ENCODE measurements at regions not wholly inside any gene's neighbourhood (a gene's known extent, or its start where the extent isn't known, plus 50 kb on each side); places are given as distances from the start of the nearest gene placed in this dataset.

DNA sequence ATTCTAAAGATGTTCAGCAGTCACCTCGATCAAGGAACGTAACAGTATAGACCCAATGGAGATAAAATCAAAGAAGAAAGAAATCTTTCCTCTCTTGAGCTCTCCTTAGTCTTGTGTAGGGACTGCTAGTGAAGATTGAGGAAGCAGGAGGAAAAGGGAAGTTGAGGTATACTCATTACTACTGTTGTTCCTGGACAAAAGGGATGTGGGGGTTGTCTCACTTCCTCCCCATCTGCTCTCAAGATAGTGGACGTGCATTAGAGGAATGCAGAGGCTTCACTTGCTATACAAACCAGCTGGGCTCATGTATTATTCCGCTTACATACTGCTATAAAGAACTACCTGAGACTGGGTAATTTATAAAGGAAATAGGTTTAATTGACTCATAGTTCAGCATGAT, 208.9 kb upstream of the ARHGEF9 start:
- DNase-seq = no peak

DNA sequence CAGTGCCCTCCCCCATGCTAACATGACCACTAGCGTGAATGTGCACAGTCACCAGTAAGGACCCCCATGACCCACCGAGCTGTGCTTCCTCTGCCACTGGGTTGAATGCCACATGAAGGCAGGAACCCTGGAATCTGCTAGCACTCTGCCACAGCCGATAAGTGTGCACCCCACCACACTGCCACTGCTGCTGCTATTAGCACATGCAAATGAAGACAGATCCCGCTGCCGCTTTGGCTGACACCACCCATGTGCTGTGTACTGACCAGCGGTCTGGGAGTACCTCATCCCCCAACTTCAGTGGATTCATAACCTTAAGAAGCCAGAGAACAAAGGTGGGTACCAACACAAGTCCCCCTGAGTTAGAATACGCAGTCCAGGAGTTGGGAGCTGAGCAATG, 200.9 kb upstream of the ARHGEF9 start:
- no peak for DNase-seq

DNA sequence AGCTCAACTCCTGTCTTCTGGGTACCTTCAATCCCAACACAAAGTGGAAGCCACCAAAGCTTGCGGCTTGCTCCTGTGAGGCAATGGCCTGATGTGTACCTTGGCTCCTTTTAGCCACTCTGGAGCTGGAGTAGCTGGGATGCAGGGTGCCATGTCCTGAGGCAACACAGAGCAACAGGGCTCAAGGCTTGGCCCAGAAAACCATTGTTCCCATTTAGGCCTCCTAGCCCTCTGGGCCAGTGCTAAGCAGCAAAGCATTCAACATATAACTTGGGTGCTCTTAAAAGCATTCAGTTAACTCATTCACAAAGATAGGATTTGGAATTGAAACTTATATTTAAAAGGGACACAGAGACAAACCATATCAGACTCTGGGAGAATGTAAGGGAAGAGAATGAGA, 194.5 kb upstream of the ARHGEF9 start:
- DNase-seq = no peak

DNA sequence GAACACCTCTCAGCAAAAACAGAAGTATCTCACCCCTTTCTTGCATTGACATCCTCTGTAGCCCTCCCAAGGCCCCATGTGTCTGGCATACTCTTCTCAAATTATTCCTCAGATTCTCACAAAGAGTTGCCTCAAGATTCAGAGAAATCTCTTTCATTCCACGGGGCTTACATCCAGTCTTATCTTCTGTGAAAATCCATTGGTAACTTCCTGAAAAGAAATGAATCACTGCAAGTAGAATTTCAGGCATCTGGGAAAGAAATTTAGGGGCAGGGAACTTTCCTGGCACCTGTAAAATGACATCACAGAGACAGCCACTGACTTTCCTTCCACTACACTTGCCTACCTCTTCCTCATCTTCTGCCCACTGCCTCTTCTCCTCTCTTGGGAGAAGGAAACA, 182.5 kb upstream of the ARHGEF9 start:
- DNase-seq = no peak

DNA sequence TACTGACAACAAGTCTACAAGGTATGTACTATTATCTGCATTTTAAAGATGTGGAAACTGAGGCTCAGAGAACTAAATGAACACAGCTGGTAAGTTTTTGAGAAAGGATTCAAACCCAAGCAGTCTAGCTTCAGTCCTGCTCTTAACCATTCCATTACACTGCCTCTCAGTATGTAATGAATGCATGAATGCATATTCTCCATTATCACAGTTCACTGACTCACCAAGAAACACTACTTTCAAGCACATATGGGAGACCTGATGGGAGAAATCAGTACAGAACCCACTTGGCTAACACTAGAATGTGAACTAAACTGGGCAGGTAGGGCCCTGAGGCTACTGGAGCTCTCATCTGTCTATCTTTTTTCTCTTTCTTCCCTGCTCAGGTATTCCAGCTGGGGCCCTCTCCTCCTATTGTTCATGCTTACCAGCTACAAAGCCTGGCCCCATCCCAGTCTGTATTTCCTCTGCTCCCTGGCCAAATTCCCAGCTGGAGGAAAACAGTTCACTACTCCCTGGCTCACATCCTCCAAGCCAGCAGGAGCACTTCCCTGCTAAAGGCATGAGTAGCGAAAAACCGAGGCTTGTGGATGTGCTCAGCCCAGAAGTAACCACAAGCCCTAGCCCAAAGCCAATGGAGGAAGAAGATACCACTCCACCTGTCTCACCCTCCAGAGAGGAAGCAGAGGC, 178.2 kb upstream of the ARHGEF9 start:
- no peak for DNase-seq

DNA sequence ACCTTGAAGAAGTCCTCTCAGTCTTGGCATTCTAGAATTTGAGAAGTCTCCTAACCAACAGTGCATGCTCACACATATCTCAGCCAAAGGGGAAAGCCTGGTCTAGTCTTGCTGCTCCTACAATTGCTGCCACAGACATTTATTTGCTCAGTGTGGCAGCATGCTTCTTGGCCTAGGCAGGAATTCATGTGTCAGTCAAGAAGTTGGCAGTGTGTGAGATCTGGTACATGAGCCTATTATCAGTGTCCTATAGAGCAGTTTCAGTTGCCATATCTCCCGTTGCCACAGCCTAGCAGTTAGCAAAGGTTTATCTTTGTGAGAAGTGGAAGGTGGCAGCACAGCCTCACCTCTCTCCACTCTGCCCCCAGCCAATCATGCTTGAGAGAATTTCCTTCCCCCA, 176.9 kb upstream of the ARHGEF9 start:
- DNase-seq = no peak

DNA sequence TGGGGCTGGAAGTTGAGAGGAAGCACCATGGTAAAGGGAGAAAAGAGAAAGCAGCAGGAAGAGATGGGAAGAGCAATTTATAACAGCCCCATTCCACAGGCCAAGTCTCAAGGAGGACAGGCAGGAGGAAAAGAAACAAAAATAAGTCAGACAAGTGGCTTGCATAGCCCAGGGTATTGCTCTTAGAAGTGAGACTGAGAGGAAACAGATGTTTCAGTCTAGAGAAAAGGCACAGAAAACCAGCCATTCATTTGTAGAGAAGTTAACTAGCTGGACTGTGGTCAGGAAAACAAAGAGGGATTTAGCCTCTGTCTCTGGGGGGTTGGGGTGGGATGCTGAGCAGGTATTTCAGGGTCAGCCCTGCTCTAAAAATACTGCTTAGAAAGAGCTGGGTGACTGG, 175.0 kb upstream of the ARHGEF9 start:
- DNase-seq = no peak

DNA sequence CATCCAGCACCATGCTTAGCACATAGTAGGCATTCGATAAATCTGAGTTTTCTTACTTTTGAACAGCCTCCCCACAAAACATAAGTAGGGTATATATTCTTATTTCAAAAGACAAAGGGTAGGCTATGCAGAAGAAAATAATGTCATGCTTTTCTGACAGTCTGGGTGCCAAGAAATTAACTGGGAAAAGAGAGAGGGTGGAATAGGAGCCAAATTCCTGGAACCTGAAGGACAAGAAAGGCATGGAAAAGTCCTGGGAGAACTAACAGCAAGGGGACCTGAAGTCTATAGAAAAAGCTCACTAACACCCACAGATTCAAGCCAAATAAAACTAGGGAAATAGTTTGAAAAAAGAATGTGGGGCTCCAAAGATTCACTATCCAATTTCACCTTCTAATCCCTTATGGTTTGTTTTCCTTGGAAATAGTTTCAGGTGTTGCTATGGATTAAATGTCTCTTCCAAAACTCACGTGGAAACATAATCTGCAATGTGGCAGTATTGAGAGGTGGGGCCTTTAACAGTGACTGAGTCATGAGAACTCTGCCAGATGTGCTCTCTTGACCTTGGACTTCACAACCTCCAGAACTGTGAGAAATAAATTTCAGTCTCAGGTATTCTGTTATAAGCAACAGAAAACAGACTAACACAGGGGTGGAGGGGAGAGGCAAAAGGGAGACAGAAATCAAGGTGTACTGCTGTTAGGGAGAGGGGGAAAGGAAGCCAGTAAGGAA, 173.3 kb upstream of the ARHGEF9 start:
- DNase-seq = no peak

DNA sequence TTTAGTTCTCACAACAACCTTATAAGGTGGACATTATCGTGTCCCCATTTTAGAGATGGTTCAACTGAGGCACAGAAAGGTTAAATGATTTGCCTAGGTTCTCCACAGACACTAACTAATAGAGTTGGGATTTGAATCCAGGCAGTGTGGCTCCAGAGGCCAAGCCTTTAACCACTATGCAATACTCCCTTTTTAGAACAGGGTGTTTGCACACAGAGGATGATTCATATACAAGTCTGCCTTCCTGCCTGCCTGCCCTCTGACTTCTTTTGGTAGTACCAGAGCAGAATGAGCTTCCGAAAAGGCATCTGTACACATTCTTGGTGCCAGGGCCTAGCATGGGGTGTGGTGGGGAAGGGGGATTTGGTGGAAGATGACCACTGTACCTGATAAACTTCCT, 150.8 kb upstream of the ARHGEF9 start:
- DNase-seq = no peak

DNA sequence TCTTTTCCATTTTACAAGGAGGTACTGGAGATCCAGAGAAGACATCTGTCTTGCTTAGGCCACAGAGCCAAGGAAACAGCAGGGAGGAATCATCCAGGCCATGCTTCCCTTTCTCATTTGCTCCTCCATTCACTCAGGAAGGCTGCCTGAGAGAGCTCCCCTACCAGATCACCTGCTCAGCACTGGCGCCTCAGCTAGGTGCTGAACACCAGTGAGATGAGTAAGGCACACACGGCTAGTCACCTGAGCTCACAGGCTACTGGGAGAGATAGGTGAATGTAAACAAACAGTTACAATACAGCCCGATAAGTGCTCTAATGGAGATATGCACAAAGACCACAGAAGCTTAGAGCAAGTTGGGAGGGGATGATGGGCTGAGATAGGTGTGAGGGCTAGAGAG, 149.8 kb upstream of the ARHGEF9 start:
- no peak for DNase-seq

DNA sequence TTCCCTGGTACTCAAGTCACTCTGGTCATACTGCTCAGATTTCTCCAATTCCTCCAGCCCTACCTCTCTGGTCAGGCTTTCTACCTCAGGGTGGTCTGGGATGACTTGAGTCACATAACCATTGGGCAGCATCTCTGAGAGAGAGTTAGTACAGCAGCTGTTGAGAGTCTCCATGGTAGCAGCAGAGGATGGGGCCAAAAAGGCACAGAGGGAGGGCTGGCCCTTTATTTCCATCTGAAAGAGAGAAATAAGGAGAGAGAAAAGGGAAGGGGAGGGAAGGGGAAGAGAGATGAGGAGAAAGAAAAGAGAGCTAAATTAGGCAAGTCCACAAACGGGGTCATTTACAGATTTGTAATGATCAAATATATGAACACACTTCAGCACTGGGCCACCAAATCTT, 149.1 kb upstream of the ARHGEF9 start:
- no peak for DNase-seq

DNA sequence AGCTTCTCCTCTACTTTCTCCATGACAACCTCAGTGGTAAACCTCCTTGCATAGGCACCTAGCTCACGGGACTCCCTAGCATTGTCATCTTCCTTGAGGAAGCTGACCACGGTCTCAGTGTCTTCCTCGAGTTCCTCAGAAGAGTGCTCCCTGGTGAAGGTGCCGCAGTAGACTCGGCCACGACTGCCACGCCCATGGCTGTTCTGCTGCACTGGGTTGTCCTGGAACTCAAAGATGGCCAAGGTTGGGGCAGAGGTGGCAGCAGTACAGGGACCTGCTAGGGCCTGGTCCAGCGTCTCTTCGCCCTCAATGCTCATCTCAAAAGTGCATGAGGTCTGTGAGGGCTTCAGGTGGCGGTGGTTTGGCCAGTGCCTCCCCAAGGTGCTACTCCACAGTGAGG, 147.9 kb upstream of the ARHGEF9 start:
- DNase-seq = no peak

DNA sequence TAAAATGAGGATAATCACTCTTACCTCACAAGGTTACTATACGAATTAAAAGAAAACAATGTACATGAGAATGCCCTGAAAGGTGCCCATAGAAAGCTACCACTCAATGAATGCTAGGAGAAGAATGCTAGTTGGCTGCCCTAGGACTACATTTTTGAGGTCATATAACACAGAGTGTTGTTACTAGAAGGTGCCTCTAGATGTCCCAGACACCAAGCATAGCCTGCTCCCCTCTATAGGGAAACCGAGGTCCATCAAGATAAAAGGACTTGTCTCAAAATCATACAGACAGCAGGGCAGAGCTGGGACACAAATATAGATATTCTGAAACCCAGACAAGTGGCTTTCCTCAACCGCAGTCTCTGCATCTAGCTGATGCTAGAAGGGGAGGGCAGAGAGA, 147.0 kb upstream of the ARHGEF9 start:
- DNase-seq = no peak

DNA sequence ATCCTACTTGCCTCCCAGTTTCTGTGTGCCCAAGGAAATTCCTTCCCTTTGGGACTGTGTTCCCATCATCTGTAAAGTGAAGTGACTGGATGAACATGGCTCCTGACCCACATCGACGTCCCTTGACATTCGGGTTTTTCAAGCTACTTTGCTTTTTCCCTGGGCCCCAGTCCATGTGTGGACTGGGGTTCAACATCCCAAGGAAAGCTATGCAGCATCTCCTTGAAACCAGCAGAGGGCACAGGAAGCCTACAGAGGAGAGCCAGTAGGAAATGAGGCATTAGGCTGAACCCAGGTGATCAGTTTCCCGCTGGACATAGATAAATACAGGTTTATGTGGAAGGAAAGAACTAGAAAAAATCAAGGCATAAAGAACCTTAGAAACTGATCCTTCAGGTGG, 145.1 kb upstream of the ARHGEF9 start:
- DNase-seq = no peak

DNA sequence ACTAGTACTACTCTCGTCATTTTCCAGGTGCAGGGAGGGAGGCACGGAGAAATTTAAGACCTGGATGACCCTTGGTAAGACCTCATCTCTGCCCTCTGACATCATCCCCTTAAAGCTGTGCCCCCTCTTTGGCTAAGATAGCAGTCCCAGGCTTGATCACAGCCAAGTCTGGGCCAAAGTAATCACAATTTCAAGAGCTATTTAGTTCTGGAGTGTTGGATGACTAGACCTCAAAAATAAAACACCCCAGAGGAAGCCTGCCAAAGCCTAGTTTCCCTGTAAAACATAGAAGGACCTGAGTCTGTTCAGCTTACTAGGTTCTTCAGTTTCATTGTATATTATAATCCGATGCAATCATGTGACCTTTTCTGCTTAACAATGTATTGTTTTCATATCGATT, 144.6 kb upstream of the ARHGEF9 start:
- no peak for DNase-seq

DNA sequence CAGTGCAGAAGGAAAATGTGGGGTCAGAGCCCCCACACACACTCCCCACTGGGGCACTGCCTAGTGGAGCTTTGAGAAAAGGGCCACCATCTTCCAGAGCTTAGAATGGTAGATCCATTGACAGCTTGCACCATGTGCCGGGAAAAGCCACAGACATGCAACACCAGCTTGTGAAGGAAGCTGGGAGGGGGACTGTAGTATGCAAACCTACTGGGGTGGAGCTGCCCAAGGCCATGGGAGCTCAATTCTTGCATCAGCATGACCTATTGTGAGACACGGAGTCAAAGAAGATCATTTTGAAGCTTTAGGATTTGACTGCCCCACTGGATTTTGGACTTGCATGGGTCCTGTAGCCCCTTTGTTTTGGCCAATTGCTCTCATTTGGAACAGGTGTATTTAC, 142.8 kb upstream of the ARHGEF9 start:
- DNase-seq = no peak

DNA sequence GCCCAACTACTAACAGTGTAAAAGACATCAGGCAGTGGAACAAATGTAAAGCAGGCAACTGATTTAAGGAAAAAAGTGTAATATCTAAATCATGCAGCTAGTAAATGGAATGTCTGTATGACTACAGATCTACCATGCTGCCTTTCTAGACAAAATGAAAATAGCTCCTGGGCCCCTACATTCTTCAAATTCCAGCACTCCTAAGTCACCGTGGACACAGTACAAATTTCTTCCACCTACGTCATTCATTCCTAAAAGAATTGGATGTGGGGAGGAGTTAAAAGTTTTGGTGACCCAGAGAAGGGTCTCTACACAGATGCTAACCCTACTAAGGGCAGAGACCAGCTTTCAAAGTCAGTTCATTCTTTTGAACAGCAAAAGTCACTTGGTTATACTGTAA, 137.2 kb upstream of the ARHGEF9 start:
- DNase-seq = no peak

DNA sequence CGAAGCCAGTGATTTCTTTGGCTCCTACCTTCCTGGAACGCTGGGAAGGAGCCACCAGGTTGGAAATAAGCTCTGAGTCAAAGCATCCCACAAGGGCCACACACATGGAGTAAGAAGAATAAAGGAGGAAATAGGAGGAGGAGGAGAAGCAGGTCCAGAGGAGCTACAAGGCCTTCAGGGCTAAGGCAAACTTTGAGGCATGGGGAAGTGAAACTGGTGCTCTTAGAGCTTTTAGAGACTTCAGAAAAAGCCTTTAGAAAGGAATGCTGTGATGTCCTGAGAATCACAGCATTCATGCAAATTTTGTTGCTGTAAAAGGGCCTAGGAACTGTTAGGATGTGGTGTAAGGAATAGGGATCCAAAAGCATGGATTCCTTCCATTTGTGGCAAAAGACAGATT, 135.9 kb upstream of the ARHGEF9 start:
- DNase-seq = no peak

DNA sequence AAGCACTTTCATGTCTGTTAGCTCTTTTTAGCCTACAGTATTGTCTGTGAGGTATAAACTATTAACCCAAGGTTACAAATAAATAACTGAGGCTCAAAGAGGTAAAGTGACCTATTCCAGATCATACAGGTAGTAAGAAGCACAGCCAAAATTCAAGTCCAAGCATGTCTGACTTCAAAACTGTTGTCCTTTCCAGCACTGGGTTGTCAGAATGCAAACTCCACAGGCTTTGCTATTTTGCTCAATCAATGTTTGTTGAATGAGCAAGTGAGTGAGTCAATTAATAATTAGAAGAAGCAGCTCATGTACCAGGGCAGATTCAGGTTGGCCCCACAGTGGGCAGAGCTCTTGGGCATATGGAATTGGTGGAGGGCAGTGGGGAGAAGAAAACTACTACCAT, 134.1 kb upstream of the ARHGEF9 start:
- DNase-seq = no peak

DNA sequence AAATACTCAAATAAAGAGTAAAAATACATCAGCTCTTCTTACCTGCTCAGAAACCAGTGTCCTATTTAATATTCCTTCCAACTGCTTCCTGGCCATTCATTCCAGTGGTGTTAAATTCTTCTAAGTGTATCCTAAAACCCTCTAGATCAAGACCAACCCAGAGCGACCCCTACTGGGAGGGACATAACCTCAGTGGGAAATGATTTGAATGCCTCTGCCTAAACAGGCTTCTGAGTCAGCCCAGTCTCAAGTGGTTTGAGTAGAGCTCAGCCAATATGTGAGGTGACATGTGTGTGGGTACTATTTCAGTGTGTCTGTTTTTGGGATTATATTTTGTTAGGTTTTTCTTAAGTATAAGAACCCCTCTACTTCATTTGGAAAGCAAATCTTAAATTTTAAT, 133.6 kb upstream of the ARHGEF9 start:
- no peak for DNase-seq

DNA sequence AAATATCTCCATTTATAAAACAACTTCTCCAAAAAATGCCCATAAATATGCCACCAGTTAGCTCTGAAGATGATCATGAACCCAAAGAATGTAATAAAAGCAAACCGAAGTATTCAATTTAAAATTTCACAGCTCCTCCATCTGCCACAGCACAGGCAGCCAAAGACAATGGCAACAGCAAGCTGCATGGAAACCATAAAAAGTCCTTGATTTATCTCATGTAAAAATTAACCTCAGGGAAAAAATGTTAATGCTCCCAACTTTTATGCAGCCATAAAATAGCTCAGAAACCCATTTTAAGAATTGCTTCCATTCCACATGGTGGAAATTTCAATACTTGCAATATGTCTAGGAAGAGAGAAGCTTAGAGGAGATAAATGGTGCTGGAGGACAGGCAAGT, 132.3 kb upstream of the ARHGEF9 start:
- DNase-seq = no peak

DNA sequence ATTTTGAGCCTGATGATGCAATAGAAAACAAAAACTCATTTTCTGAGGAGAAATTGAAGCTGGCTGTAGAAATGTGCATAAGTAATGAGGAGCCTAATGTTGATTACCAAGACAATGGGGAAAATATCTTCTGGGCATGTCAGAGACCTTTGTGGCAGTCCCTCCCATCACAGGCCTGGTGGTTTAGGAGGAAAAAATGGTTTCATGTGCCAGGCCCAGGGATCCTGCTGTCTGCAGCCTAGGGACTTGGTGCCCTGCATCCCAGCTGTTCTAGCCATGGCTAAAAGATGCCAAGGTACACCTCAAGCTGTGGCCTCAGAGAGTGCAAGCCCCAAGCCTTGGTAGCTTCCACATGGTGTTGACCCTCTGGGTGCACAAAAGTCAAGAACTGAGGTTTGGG, 128.7 kb upstream of the ARHGEF9 start:
- no peak for DNase-seq

DNA sequence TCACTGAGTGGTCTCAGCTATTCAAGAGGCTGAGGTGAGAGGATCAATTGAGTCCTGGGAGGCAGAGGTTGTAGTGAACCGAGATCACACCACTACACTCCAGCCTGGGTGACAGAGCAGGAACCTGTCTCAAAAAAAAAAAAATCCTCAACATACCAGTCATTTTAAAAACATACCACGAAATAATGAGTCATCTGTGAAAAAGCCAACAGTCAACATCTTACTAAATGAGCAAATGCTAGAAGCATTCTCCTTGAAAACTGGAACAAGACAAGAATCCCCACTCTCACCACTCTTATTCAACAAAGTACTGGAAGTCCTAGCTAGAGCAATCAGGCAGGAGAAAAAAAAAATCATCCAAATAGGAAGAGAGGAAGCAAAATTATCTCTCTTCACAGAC, 104.0 kb upstream of the ARHGEF9 start:
- peak; percentile 6 for DNase-seq

DNA sequence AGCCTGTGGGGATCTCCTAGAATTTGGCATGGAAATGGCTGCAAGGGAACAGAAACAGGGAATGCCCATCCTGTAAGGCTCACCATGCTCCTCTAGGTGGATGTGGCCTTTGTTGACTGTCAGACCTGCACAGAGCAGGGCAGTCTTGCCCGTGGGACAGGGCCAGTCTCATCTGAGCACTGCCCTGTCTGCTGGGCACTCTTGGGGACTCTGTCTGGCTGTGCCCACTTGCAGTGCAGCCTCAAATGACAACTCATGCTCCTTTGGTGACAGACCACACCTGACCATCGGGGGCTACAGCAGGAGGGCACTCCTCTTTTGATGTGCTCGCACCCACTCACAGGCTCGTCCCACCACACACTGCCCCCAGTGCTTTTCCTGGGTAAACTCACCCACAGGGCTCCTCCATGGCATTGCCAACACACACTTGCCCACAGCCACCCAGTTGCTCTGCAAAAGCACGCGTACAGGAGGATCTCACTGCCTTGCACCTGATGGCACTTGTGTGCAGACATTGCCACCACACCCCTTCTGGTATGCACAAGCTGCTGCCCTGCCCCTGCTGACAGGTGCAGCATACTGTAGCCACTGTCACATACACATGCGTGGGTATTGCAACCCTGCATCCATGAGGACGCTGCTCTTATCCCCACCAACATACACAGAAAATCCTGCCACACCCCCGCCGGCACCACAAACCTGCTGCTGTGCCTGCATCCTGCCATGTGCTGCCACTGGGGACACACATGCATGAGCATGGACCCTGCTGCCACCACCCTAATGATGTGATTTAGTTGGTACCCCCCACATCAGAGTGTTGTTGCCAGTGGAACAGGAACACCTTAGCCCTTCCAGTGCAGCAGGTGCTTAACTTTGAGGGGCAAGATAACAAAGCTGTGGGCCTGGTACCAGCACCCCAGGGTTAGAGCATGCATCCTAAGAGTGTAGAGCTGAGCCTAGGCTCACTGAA, 100.1 kb upstream of the ARHGEF9 start:
- DNase-seq = no peak

All from activated CD4-positive, alpha-beta T cell treated with anti-CD3 and anti-CD28 coated beads, Interleukin-2, Interleukin-6, amounts not matched to agents 100 ng/mL and 50 ng/mL, durations not matched to agents 16 hours and 8 hours (primary cell).